GM12873 (cell line): ENCODE measurements at regions not wholly inside any gene's neighbourhood (a gene's known extent, or its start where the extent isn't known, plus 50 kb on each side); places are given as distances from the start of the nearest gene placed in this dataset.

Source experiments
- CTCF ChIP-seq: IDR thresholded peaks from 2 replicates; pipeline ENCODE4 v1.5.1; 2012; ENCODE audit warnings: low read depth, mild to moderate bottlenecking, moderate library complexity, low read length, control low read depth; ENCODE audit not compliant: insufficient read depth; ENCODE audit errors: missing control alignments

GRCh38 chr6:144390886-144391285, 105.8 kb downstream of the UTRN start:
- no peak for TF ChIP-seq CTCF

- no peak for TF ChIP-seq CTCF
Measured at GRCh38 chr6:144392536-144392935, 107.4 kb downstream of the UTRN start.

- TF ChIP-seq CTCF: no peak
Measured at GRCh38 chr6:144394210-144394609, 109.1 kb downstream of the UTRN start.

GRCh38 chr6:144395014-144395413, 109.9 kb downstream of the UTRN start:
- TF ChIP-seq CTCF: no peak

GRCh38 chr6:144395826-144396225, 110.7 kb downstream of the UTRN start:
- TF ChIP-seq CTCF: no peak

GRCh38 chr6:144397141-144397540, 112.0 kb downstream of the UTRN start:
- TF ChIP-seq CTCF: no peak

GRCh38 chr6:144400321-144400720, 115.2 kb downstream of the UTRN start:
- no peak for TF ChIP-seq CTCF
